ENCODE measurements at regions not wholly inside any gene's neighbourhood (a gene's known extent, or its start where the extent isn't known, plus 50 kb on each side); places are given as distances from the start of the nearest gene placed in this dataset.

DNA sequence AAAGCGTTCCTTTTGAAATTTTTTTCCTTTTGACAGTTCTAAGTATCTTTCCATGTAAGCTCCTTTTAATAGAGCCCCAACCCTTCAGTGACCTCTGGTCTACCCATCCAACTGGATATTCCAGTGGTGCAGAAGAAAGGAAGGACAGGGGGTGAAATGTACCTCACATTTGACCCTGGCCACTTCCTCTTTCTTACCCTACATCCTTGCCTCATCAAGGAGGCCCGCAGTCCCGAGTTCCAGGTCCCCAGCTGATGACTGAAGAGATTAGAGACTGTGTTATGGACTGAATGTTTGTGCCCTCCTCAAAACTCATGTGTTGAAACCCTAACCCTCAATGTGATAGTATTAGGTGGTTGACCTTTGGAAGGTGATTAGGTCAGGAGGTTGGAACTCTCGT, 158.1 kb downstream of the RBM43 start:
- POLR2A ChIA-PET = no interaction called here

DNA sequence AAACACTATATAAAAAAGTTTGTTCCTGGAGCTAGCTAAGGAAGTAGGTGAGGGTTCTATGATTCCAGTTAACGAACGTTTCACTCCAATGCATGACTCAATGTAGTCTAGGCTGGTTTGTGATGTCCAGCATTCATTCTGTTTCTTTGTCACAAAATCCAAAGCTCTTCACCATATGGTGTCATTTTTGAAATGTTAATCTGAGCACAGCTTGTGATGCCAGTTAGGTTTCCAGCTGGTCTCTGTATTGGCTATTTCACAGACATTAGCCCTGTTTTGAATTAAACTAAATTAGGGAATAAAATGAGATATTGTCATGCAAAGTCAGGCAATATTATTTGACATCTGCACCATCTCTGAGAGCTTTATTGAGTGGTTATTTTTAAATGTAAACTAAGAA, 159.4 kb downstream of the RBM43 start:
- POLR2A ChIA-PET = no interaction called here
- no peaks in the 10 kb centered on the region for H3K36me3 Mint-ChIP-seq (ENCODE audit: insufficient read depth, unreplicated experiment)
- Histone ChIP-seq H3K4me3 (ENCODE audit: low read depth, low read length) (no peak overlapping the region), H3K4me1 (no peaks in the 10 kb centered on the region), H3K36me3 (ENCODE audit: control insufficient read depth, insufficient read depth, low read length) (no peaks in the 10 kb centered on the region), H3K27me3 (replicated peaks; ENCODE audit: control insufficient read depth, insufficient read depth, low read length) (no peaks in the 10 kb centered on the region), H3K9me3 (no peaks in the 10 kb centered on the region)
- H3K27me3 Mint-ChIP-seq (ENCODE audit: insufficient read depth, unreplicated experiment) = peaks cover 7% of the 10 kb centered on the region
- H3K4me3 Mint-ChIP-seq (ENCODE audit: unreplicated experiment) = no peak overlapping the region
- no peak for DNase-seq
- intact Hi-C loops (cut with micrococcal nuclease; ENCODE audit: unreplicated experiment) = no loop called here
- peaks cover 4% of the 10 kb centered on the region for H3K9me3 Mint-ChIP-seq (ENCODE audit: unreplicated experiment)
- TF ChIP-seq, protein P1, sequence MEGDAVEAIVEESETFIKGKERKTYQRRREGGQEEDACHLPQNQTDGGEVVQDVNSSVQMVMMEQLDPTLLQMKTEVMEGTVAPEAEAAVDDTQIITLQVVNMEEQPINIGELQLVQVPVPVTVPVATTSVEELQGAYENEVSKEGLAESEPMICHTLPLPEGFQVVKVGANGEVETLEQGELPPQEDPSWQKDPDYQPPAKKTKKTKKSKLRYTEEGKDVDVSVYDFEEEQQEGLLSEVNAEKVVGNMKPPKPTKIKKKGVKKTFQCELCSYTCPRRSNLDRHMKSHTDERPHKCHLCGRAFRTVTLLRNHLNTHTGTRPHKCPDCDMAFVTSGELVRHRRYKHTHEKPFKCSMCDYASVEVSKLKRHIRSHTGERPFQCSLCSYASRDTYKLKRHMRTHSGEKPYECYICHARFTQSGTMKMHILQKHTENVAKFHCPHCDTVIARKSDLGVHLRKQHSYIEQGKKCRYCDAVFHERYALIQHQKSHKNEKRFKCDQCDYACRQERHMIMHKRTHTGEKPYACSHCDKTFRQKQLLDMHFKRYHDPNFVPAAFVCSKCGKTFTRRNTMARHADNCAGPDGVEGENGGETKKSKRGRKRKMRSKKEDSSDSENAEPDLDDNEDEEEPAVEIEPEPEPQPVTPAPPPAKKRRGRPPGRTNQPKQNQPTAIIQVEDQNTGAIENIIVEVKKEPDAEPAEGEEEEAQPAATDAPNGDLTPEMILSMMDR (IDR thresholded peaks at IDR 0.05; ENCODE audit: insufficient read depth in 1 of 2, low read depth in 1 of 2, low read length in 1 of 2, severe bottlenecking in 1 of 2, unreplicated experiment in 1 of 2) = no peak
- no TSS peak for BruUV-seq (replicated peaks)
- CTCF ChIA-PET = no interaction called here
- H3K27ac Mint-ChIP-seq (ENCODE audit: unreplicated experiment) = no peak overlapping the region
- no peaks in the 10 kb centered on the region for H3K4me1 Mint-ChIP-seq (ENCODE audit: low read depth, unreplicated experiment)

More for the DNA sequence above, 158.1 kb downstream of the RBM43 start:
- intact Hi-C loops (cut with micrococcal nuclease; ENCODE audit: unreplicated experiment) = no loop called here
- Histone ChIP-seq H3K4me1 (no peaks in the 10 kb centered on the region), H3K27me3 (replicated peaks; ENCODE audit: control insufficient read depth, insufficient read depth, low read length) (no peaks in the 10 kb centered on the region; the same call in 1 of the 2 replicates), H3K36me3 (ENCODE audit: control insufficient read depth, insufficient read depth, low read length) (no peaks in the 10 kb centered on the region), H3K9me3 (no peaks in the 10 kb centered on the region), H3K4me3 (ENCODE audit: low read depth, low read length) (no peak overlapping the region)
- H3K27ac Mint-ChIP-seq (ENCODE audit: unreplicated experiment) = no peak overlapping the region
- TF ChIP-seq, protein P1 (IDR thresholded peaks at IDR 0.05; ENCODE audit: insufficient read depth in 1 of 2, low read depth in 1 of 2, low read length in 1 of 2, severe bottlenecking in 1 of 2, unreplicated experiment in 1 of 2) = no peak
- no peaks in the 10 kb centered on the region for H3K4me1 Mint-ChIP-seq (ENCODE audit: low read depth, unreplicated experiment)
- H3K36me3 Mint-ChIP-seq (ENCODE audit: insufficient read depth, unreplicated experiment) = no peaks in the 10 kb centered on the region
- H3K4me3 Mint-ChIP-seq (ENCODE audit: unreplicated experiment) = no peak overlapping the region
- BruUV-seq (replicated peaks) = no TSS peak
- peaks cover 16% of the 10 kb centered on the region for H3K9me3 Mint-ChIP-seq (ENCODE audit: unreplicated experiment)
- CTCF ChIA-PET = no interaction called here
- H3K27me3 Mint-ChIP-seq (ENCODE audit: insufficient read depth, unreplicated experiment) = peaks cover 10% of the 10 kb centered on the region
- DNase-seq = no peak

DNA sequence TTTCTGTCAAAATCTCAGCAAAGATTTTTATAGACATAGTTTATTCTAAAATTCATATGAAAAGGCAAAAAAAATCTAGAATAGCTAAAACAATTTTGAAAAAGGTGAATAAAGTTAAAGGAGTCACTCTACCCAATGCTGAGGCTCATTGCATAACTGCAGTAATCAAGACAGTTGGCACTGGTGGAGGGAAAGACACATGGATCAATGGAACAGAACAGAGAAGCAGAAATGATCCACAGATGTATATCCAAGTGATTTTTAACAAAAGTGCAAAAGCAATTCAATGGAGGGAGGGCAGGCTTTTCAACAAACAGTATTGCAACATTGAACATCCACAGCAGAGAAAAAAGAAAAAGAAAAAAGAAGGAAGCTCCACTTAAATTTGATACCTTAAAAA, 162.8 kb downstream of the RBM43 start:
- Mint-ChIP-seq H3K9me3 (ENCODE audit: unreplicated experiment) (no peaks in the 10 kb centered on the region), H3K27me3 (ENCODE audit: insufficient read depth, unreplicated experiment) (peaks cover 12% of the 10 kb centered on the region), H3K4me1 (ENCODE audit: low read depth, unreplicated experiment) (no peaks in the 10 kb centered on the region), H3K36me3 (ENCODE audit: insufficient read depth, unreplicated experiment) (no peaks in the 10 kb centered on the region), H3K27ac (ENCODE audit: unreplicated experiment) (no peak overlapping the region), H3K4me3 (ENCODE audit: unreplicated experiment) (no peak overlapping the region)
- POLR2A ChIA-PET = no interaction called here
- Histone ChIP-seq H3K36me3 (ENCODE audit: control insufficient read depth, insufficient read depth, low read length) (no peaks in the 10 kb centered on the region), H3K4me1 (no peaks in the 10 kb centered on the region), H3K9me3 (no peaks in the 10 kb centered on the region), H3K27me3 (replicated peaks; ENCODE audit: control insufficient read depth, insufficient read depth, low read length) (no peaks in the 10 kb centered on the region), H3K4me3 (ENCODE audit: low read depth, low read length) (no peak overlapping the region)
- intact Hi-C loops (cut with micrococcal nuclease; ENCODE audit: unreplicated experiment) = no loop called here
- no peak for DNase-seq
- BruUV-seq (replicated peaks) = no TSS peak
- CTCF ChIA-PET = no interaction called here
- TF ChIP-seq, protein P1 (IDR thresholded peaks at IDR 0.05; ENCODE audit: insufficient read depth in 1 of 2, low read depth in 1 of 2, low read length in 1 of 2, severe bottlenecking in 1 of 2, unreplicated experiment in 1 of 2) = no peak
